HK-2 (cell line): ENCODE measurements at regions not wholly inside any gene's neighbourhood (a gene's known extent, or its start where the extent isn't known, plus 50 kb on each side); places are given as distances from the start of the nearest gene placed in this dataset.
"Not testable (repeated sequence)": the region's sequence is repeated elsewhere in the genome, so short reads cannot be mapped to it uniquely, and the experiment has no call there.

Source experiments
- DNase-seq: peaks from one replicate; pipeline ENCODE4 v3.0.0-alpha.2; 2018; ENCODE audit not compliant: unreplicated experiment

- DNase-seq = no peak
Measured at GRCh38 chr20:12113468-12114371, 196.0 kb downstream of the BTBD3 start.

DNA sequence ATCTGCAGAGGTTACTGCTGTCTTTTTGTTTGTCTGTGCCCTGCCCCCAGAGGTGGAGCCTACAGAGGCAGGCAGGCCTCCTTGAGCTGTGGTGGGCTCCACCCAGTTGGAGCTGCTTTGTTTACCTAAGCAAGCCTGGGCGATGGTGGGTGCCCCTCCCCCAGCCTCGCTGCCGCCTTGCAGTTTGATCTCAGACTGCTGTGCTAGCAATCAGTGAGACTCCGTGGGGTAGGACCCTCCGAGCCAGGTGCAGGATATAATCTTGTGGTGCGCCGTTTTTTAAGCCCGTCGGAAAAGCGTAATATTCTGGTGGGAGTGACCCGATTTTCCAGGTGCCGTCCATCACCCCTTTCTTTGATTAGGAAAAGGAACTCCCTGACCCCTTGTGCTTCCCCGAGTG is 211.4 kb downstream of the BTBD3 start:
- DNase-seq = not testable (repeated sequence)

DNA sequence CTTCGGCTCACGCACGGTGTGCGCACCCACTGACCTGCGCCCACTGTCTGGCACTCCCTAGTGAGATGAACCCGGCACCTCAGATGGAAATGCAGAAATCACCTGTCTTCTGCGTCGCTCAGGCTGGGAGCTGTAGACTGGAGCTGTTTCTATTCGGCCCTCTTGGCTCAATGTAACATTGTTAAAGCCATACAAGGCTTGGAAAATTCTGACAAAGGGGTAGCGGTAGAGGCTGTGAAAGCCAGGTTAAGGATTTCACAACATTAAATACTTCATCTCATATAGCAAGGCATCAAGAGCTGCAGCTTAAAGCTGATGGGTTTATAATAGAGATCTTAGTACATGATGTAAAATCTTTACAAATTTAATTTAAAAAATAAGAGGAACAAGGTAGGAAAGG is 211.8 kb downstream of the BTBD3 start:
- DNase-seq = not testable (repeated sequence)

- DNase-seq = no peak
Measured at GRCh38 chr20:12130781-12131180, 213.1 kb downstream of the BTBD3 start.

DNA sequence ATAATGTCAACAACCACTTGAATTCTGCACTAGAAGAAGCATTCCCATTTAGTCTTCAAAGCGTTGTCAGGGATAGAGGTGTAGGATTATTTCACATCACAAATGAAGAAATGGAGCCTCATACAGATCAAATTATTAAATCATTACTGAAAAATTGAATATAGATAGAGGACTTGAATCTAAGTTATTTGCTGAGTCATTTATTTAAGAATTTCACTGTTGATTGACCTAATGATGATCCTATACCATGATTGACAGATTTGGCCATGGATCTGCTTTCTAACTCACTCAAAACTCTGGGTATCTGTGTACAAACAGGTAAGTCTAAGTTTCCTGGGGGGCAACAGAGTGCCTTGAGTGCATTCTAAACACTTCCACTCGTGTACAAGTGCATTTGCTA is 215.9 kb downstream of the BTBD3 start:
- DNase-seq = no peak

DNA sequence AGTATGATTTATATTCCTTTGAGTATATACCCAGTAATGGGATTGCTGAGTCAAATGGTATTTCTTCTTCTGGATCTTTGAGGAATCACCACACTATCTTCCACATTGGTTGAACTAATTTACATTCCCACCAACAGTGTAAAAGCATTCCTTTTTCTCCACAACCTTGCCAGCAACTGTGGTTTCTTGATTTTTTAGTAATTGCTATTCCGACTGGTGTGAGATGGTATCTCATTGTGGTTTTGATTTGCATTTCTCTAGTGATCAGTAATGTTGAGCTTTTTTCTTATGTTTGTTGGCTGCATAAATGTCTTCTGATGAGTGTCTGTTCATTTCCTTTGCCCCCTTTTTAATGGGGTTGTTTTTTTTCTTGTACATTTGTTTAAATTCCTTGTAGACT is 228.3 kb downstream of the BTBD3 start:
- not testable (repeated sequence) for DNase-seq

- no peak for DNase-seq
Measured at GRCh38 chr20:12152996-12153395, 235.3 kb downstream of the BTBD3 start.

GRCh38 chr20:12153628-12154027 is 235.9 kb downstream of the BTBD3 start:
- DNase-seq = no peak

DNA sequence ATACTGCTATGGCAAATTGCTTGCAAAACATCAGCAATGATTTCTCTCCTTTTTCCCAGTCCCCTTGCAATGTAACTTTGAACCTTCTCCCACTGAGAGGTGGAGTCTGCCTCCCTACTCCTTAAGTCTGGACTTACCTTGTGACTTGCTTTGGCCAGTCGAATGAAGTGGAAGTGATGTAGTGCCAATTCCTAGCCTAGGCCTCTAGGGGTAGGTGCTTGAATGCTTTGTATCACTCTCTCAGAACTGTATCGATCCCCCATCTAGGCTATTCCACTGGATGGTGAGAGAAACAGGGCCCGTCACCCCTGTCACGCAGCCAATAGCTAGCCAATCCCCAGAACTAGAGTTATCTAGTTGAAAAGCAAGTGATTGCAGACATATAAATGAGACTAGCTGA is 238.6 kb downstream of the BTBD3 start:
- DNase-seq = no peak

DNA sequence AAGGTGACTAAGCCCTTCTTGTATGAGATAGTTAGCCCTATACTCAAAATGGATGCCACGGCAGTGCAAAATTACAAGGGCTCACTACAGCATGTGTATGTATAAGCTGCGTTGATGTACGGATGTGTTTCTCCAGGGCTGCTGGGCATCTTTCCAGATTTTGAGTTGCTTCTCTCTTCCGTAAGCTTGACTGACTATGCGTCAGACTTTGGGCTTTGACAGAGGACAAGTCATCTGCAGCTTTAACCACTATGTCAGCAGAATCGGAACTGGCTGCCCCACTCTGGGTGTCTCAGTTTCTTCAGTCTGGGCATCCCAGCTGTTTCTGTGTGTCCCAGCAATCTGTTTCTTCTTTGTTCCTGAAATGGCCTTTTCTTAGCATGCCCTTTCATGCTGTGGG is 241.6 kb downstream of the BTBD3 start:
- DNase-seq = no peak

GRCh38 chr20:12161734-12162133 is 244.0 kb downstream of the BTBD3 start:
- DNase-seq = no peak

DNA sequence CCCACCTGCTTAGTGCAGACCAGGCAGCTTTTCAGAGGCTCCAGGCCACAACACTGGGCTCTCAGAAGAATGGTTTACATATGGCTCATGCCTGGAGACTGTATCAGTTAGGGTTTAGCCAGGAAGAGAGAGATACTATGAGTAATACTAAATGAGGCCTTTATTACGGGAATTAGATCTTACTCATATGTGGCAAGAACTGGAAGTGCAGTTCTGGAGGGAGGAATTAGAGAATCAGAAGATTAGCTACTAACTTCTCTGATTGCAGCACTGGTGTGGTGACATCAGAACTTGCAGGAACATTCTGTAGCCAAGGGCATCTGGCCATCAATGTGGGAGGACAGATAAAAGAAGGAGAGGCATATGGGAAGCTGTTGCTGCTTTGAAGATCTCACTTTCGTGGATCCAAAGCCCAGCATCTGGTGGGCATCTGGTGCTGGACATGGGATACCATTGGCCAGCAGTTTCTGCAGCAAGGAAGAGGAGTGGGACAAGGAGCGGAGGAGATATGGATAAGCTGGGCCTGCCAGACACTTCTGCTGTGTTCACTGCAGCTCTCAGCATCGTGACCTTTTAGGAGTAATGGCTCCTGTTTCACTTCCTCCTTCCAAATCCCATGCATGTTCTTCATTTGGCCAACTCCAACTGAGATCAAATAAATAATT is 248.5 kb downstream of the BTBD3 start:
- DNase-seq = no peak

DNA sequence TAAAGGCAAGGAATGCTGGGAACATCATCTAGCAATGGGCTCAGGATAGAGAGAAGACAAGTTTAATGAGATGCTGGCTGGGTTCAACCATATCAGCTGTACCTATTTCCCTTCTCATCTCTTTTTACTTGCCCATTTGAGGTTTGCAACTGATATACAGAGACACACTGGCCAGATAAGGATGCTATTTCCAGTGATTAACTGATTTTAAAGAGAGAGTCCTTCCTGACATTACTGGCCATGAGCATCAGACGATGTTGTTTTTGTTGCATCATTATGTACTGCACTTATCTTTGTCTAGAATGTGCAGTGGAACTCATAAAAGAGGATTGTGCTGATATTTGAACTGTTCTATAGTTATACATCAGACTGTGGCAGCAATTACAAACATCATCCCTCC is 252.7 kb downstream of the BTBD3 start:
- DNase-seq = no peak

- DNase-seq = no peak
Measured at GRCh38 chr20:12171923-12172524, 254.3 kb downstream of the BTBD3 start.

GRCh38 chr20:12173347-12174012 is 255.8 kb downstream of the BTBD3 start:
- no peak for DNase-seq

DNA sequence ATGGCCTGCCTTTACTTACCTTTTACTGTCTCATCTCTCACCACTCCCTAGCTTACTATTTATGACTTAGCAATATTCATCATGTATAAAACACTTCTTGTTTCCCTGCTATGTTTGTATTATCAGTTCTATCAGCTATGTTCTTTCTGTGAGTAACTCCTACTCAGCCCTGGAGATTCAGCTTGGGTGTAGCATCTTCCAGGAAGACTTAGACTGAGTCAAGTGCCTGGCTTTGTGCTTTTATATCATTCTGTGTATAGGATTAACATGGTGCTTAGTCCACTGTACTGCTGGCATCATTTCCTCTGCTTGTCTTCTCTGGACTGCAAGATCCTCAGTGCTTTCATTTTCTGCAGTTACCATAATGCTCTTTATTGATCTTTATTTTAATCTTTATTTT is 257.8 kb downstream of the BTBD3 start:
- no peak for DNase-seq

- no peak for DNase-seq
Measured at GRCh38 chr20:12177657-12178293, 260.1 kb downstream of the BTBD3 start.

GRCh38 chr20:12179692-12180091 is 262.0 kb downstream of the BTBD3 start:
- DNase-seq = no peak

DNA sequence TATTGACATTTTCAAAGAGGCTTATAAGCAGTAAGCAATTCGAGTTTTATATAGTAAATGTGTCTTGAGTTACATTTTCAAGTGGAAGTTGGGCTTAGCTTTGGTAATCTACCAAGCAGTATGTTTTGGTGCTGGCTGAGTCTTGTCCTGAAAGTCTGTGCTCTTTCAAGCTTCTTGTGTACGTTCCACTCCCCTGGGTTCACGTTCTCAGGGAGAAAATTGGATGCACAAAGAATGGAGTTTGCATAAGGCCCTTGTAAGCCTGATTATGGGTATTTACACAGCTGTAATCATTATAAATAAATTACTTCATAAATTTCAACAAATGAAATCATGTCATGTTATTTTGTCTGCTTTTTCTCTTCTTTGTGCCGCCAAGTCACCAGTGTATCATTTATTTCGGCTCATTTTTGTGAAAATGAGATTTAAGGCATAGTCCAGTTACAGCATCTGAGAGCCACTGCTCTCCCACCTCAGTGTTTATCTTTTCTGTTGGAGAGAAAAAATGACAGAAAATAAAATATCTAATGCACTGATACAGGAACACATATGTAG is 262.5 kb downstream of the BTBD3 start:
- no peak for DNase-seq

DNA sequence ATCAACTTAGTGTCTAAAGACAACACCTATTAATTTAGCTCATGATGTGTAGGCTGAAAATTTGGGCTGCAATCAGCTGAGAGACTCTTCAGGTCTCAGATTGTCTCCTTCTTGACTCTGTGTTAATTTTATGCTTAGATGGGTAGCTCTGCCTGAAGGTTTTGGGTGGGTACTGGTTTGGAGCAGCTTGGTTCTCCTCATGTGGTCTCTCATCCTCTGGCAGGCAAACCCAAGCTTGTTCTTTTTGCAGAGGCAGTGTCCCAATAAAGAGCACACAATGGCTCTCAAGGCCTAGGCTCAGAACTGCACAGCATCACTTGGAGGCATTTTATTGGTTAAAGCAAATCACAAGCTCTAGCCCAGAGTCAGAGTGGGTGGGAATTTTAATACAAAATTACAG is 280.6 kb downstream of the BTBD3 start:
- DNase-seq = no peak

GRCh38 chr20:12199703-12200102 is 282.0 kb downstream of the BTBD3 start:
- DNase-seq = no peak
